Fibroblast of skin of left quadriceps (primary cell): ENCODE measurements at regions not wholly inside any gene's neighbourhood (a gene's known extent, or its start where the extent isn't known, plus 50 kb on each side); places are given as distances from the start of the nearest gene placed in this dataset.

Source experiments
- DNase-seq, 2 experiments: peaks; one replicate each; pipeline ENCODE4 v3.0.0-alpha.2; 2013; ENCODE audit warnings: low read depth in 2 of 2

DNA sequence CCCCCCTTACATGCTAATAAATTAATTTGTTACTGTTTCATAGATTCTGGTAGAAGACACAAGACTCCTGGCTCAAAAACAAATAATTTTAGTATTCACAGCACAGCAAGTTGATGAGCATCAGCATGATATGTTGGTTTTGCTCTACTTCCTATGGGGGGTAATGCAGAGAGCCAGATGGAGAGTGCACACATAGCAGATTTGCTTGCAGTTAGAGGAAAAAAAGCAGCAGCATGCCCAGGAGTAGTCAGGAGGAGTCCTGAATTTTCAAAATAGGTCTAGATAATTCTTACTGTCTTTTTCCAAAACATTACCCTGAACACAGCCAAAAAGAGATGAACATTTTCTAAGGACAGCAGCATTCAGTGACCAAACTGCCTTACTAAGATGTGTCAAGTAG is 261.3 kb downstream of the COX7C start:
- DNase-seq: no peak

DNA sequence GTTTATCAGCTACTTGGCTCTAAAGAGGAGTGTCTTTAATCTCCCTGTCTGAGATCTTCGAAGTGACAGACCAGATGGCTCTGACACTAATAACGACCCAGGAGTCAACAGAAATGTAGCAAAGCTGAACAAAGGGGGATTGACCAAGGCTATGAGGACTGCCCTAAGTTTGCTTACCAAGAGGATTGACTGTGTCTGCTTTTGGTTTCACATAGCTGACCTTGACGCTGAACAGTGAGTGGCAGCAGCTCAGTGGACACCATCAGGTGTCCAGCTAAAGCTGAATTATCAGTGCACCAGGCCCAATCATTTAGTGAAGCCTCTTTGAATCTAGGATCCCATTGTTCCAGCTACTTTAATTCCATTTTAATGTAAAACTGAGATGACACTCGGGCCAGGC is 262.6 kb downstream of the COX7C start:
- no peak for DNase-seq

DNA sequence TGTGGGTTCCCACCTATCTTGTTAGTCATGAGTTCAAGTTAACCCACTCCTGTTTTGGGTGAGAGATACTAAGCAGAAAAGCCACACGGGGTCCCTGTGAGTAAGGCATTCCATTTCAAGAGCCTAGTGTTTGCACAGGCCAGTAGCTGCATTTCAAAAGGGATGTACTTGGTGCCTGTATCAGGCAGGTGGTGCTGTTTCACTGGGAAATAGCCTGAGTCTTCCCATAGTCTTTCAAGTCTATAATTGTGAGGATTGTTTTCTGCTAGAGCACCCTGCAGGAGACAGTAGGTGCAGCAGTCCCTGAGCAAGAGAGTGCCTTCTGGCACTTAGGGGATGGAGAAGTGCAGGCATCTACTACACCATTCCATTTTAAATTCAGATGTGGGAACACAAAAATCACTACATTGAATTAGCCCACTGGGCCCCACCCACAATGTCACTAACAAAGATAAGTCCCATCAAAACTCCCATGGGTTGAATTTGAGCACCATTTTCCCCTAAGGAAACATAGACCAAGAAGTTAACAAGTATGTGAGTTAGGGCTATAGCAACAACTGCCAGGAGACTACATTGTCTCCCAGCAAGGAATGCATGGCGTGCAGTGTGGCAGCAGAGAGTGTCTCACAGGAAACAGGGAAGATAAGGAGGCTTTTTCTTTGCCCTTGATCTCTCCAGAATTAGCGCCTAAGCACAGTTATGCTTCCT is 263.2 kb downstream of the COX7C start:
- DNase-seq: peak; percentile 74 to 78

GRCh38 chr5:86881493-86882090 is 263.9 kb downstream of the COX7C start:
- no peak for DNase-seq

DNA sequence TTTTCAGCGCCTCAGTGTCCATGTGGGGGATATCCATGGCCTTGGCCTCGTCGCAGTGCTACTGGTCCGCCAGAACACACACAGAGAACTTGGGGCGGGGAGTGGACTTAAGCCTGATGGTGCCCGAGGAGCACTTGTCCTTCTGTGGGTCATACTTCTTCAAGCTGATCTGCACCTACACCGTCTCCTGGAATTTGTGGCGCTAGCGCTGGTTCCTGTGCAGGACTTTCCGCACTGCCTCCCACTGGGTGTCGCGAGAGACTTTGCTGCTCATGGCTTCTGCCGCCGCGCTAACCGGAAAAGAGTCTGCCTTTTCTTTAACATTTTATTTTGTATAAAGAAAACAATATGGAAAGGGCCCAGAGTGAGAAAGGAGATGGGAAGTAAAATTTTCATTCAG is 266.9 kb downstream of the COX7C start:
- no peak for DNase-seq

- no peak for DNase-seq
Observed at GRCh38 chr5:86885011-86885410, 267.3 kb downstream of the COX7C start.

DNA sequence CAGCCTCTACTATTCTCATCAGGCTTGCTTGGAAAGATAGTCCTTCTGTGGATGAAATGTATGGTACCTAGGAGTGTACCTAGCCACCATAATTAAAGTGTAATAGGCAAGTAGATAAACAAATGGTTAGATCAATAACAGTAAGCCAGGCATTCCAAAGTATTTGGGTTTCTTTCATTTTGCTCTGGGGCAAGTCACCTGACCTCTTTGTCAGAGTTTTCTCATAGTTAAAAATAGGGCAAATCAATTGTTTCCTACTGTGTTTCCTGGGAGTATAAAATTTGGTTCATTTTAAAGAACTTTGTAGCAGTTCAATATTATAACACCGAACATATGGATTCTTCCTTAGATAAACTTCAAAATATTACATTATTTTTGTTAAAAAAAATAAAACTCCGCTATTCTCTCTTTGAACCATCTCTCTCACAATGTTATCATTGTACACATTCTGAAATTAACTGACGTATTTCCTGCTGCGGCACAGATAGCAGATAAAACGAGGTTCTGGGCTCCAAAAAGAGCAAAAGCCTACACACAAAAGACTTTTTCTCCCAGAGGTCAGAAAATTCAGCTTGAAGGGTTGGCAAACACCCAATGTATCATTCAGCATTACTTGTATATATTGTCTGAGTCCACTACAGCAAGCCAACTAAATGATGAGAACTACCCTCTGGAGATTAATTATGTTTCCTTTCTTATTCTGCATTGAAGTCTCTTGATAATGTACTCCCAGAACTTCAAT is 267.9 kb downstream of the COX7C start:
- no peak for DNase-seq

GRCh38 chr5:86890375-86890774 is 272.6 kb downstream of the COX7C start:
- DNase-seq: no peak

- no peak for DNase-seq
Observed at GRCh38 chr5:86894056-86894455, 276.3 kb downstream of the COX7C start.

- no peak for DNase-seq
Observed at GRCh38 chr5:86896916-86897315, 279.2 kb downstream of the COX7C start.

- DNase-seq: peak; percentile 93
Observed at GRCh38 chr5:86909418-86910295, 291.9 kb downstream of the COX7C start.

- DNase-seq: peak; percentile 5 to 13
Observed at GRCh38 chr5:86917117-86917579, 299.4 kb downstream of the COX7C start.

DNA sequence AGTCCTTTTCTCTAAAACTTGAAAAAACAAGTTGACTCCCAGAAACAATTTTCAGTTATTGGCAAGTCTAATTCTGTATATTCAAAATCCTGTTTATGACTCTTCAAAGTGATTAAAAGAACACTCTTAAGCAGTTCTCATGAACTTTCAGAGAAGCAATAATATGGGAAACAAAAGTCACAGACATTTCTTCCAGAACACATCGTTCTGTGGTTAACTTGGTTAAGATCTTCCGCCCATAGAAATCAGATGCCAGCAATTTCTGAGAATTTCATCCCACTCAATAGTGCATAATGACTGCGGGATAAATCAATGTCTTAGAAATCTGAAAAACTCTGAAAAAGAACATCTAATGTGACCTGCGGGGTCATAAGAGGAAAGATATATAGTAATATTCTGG is 300.5 kb downstream of the COX7C start:
- no peak for DNase-seq

- no peak for DNase-seq
Observed at GRCh38 chr5:86926033-86926432, 308.3 kb downstream of the COX7C start.

- no peak for DNase-seq
Observed at GRCh38 chr5:86929123-86929766, 311.5 kb downstream of the COX7C start.

DNA sequence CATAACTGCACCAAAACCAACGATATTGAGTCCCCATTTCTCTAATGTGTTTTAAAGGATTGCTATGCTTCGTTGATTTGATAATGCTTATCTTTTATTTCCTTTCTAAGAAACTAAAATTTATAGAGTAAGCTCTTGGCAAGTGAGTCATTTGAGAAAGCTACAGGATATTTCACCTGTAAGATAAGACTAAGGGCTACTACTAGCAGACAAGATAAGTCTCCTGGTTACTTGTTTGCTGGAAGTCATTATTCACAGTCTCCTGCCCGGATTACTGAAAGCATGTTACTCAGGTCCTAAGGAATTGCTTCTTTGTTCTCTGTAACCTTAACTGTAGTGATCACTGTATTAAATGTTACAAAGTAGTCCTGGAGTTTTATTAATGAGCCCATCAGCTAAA is 315.9 kb upstream of the RASA1 start:
- no peak for DNase-seq

DNA sequence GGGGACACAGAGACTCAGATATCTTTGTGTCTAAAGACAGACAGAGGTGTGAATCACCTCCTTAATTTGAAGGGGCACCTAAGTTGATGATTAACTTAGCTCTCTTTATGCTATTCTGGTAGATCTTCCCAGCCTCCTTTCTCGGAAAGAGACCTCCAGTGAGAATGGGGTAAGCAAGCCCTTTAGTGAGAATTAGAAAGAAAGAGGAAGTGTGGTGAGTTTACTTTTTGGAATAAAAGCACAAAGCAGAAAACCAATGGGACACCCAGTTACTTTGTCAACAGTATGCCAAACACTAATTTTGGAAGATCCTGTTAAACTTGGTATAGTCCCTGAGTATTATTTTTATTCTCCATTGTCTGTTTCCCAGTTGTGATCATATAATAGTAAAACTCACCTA is 302.8 kb upstream of the RASA1 start:
- no peak for DNase-seq

- DNase-seq: peak; percentile 38 to 41
Observed at GRCh38 chr5:86968301-86968753, 299.4 kb upstream of the RASA1 start.

- DNase-seq: no peak
Observed at GRCh38 chr5:86970361-86970760, 297.3 kb upstream of the RASA1 start.

DNA sequence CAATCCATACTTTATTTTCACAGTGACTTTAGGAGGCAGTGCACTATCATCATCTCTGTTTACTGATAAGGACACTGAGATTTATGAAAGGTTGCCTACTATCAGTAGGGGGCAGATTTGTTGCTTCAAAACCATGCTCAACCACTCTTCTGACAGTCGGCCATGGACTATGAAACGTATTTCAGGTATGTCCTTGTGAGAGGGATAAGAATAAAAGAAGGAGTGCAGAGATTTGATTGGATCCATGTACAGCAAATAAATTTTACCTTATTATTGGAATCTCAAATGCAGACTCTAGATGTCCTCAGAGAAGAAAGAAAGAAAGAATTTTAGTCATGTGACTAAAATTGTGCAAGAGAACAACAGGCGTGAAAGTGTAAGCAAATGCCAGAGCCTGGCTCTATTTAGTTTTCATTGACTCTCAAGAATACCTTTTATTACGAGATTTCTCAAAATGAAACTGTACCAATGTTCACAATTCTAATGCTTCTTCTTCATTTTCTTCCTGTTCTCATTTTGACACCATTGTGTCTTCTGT is 296.6 kb upstream of the RASA1 start:
- peak in 1 of 2 experiments; percentile 4 for DNase-seq

DNA sequence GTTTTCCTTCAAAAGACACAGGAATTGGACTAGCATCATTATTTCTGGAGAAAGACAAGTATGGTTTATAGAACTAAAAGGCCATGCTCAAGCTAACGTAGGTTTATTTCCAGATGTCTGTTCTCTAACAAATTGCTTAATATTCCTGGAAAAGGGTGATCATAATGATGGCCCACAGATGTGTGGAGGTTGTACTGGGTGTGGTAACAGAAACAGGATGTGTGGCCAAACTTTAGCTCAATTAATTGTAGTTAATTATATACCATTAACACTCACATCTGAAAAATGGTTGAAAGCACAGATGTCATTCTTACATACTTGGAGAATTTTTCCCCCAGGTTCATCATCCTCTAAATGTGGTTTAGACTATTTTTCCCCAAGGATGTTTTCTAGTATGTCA is 292.7 kb upstream of the RASA1 start:
- DNase-seq: peak; percentile 52 to 57
